UCSD-AML1 (cell line): ENCODE measurements at regions not wholly inside any gene's neighbourhood (a gene's known extent, or its start where the extent isn't known, plus 50 kb on each side); places are given as distances from the start of the nearest gene placed in this dataset.
A peak's percentile ranks its signal among the peaks of the same experiment; 100 is the strongest.

Experiments
- DNase-seq: peaks from one replicate; lab custom pipeline; 2025; ENCODE audit not compliant: unreplicated experiment; lab: John Stamatoyannopoulos, UW

GRCh38 chr2:59530258-59530657 lies 1023.2 kb downstream of the BCL11A start:
- DNase-seq = no peak

DNA sequence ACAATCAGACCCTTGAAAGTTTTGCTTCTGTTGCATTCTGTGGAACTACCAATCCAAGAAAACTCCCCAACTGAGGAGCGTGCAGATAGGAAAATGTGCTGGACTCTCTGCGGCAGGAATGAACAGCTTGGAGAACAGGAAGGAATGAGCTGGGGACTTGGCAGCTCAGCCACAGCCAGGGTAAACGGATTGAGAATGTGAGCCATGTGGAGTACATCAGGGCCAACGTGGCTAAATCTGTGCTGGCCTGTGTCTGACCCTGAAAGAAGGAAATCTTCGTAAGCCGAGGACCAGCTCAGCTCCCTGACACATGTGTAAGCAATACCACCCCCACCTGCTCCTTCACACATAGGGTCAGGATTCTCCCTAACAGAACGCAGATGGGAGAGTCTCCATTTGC lies 1023.7 kb downstream of the BCL11A start:
- no peak for DNase-seq

DNA sequence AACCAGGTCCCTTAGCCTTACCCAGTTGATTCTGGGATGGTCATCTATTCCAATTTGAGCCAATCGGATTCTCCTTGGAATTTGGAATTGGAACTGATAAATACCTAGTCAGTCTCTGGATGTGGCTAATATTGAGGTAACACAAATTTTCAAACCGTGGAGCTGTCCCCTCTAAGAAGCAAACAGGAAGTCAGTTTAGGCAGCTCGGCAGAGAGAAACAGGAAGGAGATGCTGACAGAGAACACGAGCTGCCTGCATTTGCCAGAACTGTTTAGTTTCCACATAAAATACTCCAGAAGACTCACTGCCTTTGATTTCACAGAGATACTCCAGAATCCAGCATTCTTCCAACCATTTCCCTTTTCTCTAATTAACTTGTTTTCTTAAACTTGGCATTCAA lies 1024.9 kb downstream of the BCL11A start:
- DNase-seq = no peak

GRCh38 chr2:59502981-59503380 lies 1050.5 kb downstream of the BCL11A start:
- no peak for DNase-seq

- no peak for DNase-seq
Observed at GRCh38 chr2:59490994-59491393, 1062.5 kb downstream of the BCL11A start.

DNA sequence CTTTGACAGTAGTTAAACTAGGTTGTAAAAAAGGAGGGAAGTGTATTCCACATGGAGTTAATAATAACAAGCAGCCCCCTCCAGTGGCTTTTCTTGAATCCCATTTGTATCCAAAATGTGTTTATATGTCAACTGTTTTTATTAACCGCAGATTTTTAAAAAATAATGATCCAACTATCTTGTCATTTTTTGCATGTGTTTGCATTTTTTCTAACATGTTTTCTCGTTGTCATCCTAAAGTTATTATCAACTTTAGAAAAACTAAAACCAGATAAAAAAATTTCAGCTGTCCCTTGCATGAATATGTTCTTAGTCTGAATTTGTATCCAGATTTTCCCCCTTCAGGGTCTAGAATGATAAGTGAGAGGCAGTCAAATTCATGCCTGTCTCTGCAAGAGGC lies 1063.3 kb downstream of the BCL11A start:
- DNase-seq = no peak

- no peak for DNase-seq
Observed at GRCh38 chr2:59484673-59485072, 1068.8 kb downstream of the BCL11A start.

DNA sequence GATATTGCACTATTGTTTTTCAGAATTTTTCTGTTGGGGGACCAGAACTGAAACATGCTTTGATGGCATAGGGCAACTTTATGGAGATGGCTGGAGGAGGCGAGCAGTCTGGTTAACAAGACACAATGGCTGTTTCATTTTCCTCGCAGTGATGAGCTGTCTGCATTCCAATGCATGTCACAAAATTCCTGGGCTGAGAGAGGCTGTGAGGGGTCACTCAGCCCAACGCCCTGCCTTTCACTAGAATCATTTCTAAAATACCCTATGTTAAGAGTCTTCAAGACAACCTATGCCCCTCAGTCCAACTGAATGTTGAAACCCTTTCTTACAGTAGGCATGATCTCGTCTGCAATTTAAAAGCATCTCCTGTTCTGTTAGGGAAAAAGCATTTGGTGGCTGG lies 1090.0 kb downstream of the BCL11A start:
- no peak for DNase-seq

DNA sequence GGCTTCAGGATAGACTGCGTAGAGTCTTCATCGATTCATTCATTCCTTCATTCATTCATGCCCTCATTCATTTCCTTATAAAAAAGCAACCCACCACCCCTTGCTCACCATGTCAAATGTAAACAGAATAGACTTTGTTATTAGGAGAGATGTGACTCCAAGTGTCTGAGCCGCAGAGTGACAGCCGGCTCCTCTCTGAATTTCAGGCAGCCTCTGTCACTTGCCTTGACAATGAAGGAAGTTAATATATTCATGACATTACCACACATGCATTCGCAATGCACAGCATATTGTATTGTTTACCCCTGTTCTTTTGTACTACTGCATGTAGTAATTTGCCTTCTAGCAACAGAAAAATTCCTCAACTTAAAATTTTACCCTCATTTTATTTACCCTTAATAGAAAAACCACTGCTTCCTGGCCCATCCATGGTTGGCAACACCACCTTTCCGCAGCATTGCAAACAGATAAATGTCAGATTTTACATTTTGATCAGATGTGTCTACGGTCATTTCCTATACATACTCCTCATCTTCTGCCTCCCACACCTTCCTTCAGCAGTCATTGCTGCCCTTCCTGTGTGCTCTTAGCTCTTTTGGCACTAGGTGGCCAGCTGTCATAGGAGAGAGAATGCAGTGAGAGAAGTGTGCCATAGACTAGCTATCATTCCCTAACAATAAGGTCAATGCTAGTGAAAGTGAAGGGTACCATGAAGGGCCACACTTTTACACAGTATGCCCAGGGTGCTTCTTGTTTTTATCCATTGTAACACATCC lies 1090.8 kb downstream of the BCL11A start:
- DNase-seq = peak; percentile 18

GRCh38 chr2:59461127-59461526 lies 1092.3 kb downstream of the BCL11A start:
- DNase-seq = no peak

GRCh38 chr2:59458800-59459199 lies 1094.7 kb downstream of the BCL11A start:
- DNase-seq = no peak

DNA sequence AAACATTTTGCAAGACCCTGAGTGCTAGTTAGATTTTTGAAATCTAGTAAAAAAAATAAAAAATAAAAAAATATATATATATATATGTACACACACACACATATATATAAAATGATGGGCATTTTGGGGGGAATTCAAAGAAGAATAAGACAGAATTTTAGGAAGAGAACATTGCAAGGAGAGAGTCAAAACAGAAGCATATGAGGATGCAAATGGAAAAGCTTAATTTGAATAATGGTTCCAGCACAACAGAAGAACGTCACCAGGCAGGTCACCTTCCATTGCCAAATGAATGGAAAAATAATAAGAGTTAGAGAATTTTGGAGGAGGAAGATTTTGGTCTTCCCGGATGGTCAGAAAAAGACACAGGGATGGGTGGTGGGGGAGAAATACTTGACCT lies 1097.2 kb downstream of the BCL11A start:
- DNase-seq = no peak

DNA sequence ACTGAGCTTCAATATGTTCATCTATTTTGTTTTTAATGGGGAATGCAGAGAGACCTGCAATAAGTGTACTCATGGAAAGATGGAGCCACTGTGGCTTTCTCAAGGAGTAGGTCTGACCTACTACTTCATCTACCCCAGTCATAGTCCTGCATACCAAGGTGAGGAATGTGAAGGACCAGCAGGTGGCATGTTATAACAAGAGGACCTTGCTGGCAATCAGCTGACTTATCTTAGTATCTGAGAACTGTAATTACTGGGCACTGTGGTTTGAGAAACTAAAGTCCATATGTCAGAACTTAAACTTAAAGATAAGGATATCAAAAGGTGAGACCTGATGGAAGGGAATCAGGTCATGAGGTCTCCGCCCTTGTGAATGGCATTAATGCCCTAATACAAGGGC lies 1104.2 kb downstream of the BCL11A start:
- DNase-seq = no peak

DNA sequence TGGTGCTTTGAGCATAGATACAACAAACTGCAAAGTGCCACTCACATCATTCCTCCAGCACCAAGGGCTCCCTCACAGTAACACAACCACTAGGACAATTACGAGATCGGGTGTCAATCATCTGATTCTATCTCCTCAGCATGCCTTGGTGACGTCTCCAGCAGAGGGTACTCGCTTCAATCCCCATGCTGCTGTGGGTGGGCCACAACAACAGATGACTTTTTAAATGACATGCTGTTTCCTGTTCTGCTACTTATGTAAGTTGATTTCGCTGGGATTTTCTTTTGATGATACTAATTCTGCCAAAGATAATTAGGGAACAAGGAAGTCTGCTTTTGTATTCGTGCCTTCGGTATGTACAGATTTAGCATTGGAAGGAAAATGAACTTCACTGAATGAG lies 1113.0 kb downstream of the BCL11A start:
- DNase-seq = no peak

DNA sequence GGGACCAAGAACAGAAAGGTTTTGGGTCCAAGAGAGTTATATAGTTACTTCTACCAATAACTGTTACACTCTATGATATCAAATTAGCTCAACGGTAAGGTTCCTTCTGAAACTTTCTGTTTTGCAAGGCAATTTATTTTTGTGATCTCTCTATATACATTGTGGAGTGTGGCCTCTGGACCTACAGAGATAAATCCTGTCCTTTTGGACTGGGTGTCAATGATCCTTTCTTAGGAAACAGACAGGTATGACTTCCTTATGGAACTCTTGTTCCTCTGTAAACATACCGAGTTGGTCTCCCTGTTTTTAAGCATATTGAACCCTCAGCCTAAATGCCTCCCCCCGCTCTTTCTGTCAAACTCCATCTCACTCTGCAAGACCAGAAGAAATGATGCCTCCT lies 1117.8 kb downstream of the BCL11A start:
- no peak for DNase-seq

- no peak for DNase-seq
Observed at GRCh38 chr2:59428940-59429339, 1124.5 kb downstream of the BCL11A start.

GRCh38 chr2:59427980-59428379 lies 1125.5 kb downstream of the BCL11A start:
- no peak for DNase-seq

DNA sequence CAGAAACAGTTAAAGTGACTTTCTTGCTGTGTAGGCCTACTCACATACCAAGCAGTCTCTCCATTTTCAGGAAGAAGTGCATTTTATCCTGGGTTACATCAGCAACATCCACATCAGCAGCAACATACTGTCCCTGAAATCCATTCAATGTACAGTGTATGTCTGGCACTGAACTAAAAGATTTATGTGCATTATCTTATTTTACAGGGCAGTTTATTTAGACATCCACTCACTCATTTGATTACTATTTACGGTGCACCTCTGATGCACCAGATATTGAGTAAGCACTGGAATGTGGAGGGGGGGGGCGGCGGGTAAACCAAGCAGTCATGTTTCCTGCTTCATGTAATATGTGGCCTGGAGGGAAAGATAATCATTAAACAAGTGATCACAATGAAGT lies 1128.2 kb downstream of the BCL11A start:
- no peak for DNase-seq

- DNase-seq = peak; percentile 9
Observed at GRCh38 chr2:59413751-59414570, 1139.5 kb downstream of the BCL11A start.

GRCh38 chr2:59399126-59399525 lies 1154.3 kb downstream of the BCL11A start:
- no peak for DNase-seq

- no peak for DNase-seq
Observed at GRCh38 chr2:59398081-59398480, 1155.4 kb downstream of the BCL11A start.

DNA sequence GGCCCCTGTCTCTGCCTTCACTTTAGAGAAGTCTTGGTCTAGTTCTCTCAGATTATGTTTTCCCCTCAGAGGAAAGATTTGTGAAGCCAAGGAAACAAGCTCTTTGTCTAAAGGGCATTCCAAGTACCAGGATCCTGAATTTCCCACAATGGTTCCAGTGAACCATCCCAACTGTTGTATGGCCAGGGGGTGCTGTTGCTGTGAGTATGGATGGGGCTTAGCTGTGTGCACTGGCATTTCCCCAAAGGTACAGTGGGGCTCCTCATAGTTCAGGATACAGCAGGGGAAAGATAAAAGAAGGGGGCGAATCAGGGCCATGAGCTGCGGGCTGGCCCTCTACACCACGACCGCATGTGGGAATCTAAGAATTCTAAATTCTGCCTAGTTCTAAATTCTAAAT lies 1154.0 kb upstream of the FANCL start:
- no peak for DNase-seq
